GM19397 (cell line): ENCODE measurements at regions not wholly inside any gene's neighbourhood (a gene's known extent, or its start where the extent isn't known, plus 50 kb on each side); places are given as distances from the start of the nearest gene placed in this dataset.

Experiments used
- ATAC-seq: cut with Tn5 transposase; IDR thresholded peaks from one replicate; pipeline ENCODE4 v1.9.1; 2021; ENCODE audit warnings: mild to moderate bottlenecking, moderate library complexity; ENCODE audit not compliant: unreplicated experiment

DNA sequence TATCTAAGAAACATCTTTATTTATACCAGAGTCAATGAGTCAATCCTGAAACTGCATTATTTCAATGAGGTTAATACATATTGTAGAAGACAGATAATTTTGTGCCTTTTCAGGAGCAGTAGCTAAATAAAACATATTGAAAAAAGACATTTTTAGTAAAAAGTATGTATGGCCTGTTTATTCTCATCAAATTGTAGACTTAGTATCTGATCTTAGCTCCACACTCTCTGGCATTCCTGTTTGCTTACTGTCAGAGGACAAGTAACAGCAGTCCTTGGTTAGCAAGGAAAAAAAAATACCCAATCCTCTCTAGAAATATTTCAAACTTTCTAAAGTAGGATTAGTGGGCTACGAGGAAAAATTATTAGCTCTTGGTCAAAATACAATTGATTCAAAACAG lies 50.5 kb upstream of the GUCY1A1 start:
- ATAC-seq, result no peak

DNA sequence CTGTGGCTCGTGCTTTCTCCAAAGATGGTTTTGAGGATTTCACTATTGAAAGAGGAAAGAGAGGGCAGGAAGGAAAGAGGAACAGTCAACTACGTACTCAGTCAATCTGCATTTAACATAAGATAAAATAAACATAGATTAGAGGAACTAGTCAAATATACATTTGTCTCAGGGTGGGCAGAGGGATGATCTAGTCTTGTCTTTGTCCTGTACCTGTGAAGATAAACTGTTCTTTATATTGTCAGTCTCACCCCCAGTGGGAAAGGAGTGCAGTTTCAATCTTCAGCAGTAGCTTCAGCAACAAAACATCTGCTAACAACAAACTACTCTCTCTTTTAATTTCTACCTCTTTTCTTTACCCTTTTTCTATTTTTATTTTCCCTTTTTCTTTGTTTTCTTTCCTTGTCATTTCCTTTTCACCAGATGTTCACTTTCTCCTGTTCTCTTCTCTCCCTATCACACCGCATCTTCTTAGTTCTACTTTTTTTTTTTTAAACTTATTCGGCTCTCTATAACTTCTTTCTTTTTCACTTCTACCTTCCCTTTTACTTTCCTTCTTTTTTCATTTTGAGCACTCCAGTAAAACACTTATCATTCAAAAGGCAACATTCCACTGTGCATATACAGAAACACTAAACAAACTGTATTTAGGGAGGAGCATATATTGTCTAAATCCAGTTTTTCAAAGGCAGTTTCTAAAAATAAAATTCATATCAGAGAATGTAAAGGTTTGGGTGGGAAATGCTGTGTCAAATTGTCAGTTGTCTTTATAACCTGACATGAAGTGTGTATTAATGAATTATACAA lies 51.4 kb upstream of the GUCY1A1 start:
- ATAC-seq, result no peak

DNA sequence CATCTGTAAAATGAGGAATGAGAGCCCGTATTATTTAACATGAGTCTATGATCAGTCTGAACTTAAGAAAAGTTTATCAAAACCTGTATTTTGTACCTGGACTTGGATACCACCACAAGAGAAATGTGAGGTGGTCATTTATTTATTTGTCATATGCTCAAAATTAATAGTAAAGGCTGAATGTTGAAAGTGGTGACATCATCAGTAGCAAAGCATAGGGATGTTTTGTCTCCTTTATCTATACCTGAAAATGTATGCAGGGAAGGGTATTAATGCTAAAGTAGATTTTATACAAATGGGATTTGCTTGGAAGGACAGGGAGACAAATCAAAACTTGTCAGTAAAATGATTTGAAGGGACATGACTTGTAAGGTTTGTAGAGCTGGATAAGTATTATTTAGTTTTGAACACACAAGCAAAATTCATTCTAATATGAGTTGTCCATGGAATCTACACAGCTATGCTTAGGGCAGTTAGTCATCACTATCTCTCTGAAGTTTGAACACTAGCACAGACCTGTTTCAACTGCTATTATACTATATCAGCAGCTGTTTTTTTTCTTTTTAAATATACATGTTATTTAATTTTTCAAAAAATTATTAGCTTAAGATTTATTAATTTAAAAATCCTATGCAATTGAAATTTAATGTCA lies 52.4 kb upstream of the GUCY1A1 start:
- no peak for ATAC-seq

DNA sequence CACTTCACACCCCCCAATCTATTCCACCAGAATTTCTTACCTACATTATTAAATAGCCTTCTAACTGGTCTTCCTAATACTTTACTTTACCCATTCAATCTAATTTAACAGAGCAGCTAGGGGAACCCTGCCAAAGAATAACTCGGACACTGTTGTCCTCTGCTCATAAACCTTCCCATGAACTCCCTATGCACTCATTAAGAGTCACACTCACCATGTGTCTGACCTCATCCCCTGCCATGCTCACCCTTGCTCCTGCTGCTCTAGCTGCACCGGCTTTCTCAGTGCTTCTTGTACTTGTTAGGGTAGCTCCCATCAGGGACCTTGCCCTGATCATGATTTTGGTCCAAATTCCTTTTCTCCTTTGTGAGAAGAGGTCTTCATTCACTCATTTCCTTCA lies 54.6 kb upstream of the GUCY1A1 start:
- no peak for ATAC-seq

DNA sequence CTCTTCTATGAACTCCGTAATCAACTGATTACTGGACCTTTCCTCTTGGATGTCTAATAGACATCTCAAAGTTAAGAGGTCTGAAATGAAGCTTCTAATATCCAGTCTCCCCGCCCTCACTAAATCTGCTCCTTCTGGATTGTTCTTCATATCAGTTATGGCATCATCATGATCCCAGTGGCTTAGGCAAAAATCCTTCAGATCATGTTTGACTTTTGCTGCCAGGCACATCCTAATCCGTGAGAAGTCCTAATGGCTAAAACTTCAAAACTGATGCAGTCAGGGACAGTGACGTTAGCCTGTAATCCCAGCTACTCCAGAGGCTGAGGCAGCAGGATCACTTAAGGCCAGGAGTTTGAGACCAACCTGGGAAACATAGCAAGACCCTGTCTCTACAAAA lies 55.1 kb upstream of the GUCY1A1 start:
- ATAC-seq, result no peak

DNA sequence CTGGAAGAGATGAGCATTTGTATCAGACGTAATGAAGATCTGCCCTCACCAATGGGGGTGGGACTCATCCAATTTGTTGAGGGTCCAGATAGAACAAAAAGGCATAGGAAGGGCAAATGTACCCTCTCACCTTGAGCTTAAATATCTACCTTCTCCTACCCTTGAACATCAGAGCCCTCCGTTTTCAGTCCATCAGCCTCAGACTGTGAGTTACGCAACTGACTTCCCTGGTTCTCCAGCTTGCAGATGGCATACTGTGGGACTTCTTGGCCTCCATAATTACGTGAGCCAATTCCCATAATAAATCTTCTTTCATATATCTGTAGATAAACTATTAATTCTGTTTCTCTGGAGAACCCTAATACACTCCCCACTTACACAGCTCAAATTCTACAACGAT lies 56.5 kb upstream of the GUCY1A1 start:
- no peak for ATAC-seq

DNA sequence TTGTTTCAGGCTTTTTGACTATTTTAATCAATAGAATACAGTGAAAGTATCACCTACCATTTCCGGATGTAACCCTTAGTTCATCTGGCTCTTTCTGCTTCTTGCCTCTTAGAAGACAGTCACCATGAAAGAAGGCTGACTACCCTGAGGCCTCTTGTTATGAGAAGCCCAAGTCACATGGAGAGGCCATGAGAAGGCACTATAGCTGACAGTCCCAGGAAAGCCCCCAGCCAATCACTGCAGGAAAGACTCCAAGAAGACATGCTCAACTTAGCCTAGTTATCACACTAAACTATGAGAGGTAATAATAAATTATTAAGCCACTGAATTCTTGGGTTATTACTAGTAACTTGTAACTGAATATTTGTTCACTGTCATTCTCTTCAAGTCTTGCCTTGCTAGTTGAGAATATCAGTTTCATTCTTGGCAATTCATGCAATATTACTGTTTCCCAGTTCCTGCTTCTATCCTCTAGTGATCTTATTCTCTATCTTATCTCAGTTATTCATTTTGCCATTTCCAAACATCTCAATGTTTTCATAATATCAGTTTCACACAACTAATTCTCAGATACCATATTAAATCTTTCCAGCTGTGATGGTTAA lies 57.1 kb upstream of the GUCY1A1 start:
- peak; percentile 53 for ATAC-seq

DNA sequence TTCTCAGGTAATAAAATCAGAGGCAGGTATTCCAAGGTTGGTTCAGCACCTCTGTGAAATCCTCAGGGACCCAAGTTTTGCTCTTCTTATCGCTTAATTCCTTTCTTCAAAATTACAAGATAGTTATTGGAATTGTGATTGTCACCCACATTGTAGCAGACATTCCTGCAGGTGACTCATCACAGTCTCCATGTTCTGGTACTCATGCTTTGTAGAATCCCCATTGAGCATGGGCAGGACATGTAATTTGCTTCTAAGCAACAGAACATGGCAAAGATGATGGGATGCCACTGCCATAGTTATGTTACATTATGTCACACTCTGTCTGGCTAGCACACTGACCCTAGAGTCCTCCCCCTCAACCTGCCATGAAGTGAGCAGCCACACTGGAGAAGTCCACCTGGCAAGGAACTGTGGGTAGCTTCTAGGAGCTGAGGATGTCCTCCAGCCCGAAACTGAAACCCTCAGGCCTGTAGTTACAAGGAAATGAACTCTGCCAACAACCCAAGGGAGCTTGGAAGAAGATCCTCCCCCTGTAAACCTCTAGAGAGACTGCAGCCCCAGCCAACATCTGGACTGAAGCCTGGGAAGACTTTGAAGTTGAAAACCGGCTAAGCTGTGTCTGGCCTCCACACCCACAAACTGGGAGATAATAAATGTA lies 58.3 kb upstream of the GUCY1A1 start:
- no peak for ATAC-seq

DNA sequence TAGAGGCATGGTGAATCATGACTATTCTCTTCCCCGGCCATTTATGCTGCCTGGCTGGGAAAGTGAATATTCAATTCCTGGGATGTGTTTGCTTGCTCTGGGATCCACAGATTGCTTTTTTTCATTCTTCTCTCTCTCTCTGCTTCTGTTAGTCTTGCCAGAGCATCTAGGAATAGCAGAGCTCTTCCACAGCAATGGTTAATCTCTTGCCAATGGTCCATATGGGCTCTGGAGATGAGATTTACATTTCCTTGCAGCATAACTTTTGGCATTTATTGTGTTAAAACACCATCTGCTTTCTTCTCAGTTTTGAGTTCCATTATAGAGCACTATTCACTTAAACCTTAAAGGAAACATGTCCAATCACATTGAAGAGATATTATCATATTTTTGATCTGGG lies 59.2 kb upstream of the GUCY1A1 start:
- no peak for ATAC-seq

DNA sequence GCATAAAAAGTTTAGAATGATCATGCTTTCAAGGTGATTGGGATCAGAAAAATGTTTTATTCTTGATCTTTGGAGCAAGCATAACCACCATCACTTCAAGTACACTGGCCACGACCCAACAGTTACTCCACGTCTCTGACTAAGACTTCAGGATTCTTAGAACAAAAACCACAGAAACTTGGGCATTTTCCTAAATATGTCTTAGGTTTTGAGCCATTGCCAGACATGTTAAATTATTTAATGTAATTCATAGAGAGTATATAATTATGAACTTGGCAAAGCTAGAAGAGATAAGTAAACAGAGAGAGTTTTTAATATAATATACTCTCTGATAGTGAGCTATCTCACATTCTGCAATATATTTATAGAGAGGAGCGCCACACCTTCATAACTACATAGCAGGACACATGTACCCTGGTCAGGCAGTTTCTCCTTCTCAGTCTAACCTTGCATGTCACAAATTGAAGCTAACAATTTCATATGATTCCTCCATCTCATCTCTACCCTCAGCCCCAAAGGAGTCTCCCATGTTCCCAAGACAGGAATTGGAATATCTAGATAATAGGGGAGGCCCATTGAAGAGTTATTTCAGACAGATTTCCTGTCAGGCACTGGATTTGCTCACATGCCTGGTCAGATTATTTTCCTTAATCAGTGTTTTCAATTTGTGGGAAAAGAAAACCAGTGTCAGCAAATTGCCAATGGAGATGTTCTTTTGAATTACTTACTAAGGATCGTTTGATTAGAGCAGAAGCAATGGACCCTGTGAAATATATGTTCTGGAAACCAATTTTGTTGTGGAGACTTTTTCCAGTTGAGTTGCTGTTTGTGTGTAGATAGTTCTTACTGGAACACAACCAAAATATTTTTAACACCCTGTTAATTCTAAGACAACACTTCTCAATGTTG lies 61.7 kb upstream of the GUCY1A1 start:
- no peak for ATAC-seq

DNA sequence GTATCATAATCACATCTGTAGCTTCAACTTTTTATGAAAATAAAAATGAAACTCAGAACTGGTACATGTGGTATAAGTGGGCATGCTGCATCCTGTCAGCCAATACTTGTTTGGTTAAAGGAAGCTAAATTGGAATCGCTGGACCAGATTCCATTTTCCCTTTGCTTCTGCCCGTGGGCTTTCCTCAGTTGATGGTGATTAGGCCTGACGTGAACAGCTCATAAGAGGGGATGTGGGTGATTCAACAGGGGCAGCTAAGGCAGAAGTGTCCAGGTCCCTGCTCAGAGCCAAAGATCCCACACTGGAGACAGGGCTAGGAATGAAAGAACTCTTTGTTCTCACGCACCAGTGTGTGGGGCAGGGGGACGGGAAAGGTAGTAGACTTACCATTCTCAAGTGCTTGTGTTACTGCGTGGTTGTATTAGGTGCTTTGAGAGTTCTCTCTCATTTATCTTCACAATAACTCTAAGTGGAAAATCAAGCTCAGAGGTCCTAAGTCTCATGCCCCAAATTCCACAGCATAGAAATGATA lies 63.2 kb upstream of the GUCY1A1 start:
- no peak for ATAC-seq

DNA sequence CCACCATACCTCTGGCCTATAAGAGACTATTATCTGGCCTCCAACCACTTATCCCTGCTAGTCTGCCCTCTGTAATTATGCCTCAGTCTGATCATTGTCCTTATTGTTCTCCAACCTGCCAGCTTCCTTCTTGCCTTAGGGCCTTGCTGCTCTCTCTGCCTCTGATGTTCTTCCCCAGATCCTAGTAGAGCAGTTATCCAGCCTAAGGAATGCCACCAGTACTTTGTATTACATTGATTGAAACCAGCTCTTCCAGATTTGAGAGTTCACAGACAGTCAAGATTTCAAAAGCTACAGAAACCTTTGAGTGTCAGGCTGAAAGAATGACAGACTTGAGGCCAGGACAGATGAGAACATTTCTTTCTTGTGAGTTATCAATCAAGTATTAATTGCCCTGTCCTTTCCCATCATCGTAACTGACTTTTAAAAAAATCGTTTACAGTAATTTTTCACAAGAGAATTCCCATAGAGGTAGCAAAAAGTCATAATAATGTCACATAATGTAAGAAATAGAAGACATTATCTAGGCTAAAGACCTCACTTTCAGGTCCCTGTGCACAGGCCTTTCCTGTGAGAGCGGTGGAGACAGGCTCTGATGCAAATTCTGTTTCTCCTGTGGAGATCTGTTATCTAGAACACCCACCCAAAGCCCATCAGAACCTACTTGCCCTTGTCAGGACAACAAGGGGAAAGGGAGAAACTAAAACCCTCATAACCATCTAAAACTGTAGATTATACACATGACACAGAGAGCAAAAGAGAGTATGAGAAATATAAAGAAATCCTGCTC lies 64.1 kb upstream of the GUCY1A1 start:
- no peak for ATAC-seq

DNA sequence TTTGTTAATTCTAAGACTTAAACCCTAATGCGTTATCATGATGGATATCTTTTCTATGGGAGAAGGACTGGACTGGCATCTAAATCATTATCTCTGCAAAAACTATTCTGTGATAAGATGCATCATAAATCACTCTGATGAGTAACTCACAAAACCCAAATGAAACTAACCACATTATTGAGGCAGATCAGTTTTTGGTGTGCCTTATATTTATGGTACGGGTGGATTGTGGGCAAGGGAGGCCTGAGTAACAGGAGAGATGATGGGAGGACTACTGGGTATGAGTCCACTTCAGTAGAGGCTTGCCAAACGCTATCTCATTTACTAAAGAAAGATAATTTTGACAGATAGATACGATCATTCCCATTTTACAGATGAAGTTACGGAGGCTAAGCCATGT lies 66.4 kb upstream of the GUCY1A1 start:
- ATAC-seq, result no peak

DNA sequence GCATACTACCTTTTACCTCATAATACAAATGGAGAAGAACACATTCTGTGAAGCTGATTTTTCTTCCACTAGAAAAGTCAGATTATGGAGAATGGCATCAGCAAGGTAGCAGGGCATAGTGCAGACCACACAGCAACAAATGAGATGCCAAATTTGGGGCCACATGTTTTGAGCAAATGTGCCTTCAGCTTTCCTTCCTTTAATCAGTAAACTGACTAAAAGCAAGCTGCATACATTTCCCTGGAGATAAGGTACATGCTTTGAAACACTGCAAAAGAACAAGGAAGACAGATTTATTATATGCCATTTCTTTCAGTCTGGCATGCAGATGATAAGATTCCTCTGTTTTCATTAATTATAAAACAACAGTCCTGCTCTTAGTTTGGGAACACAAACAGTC lies 67.1 kb upstream of the GUCY1A1 start:
- ATAC-seq, result no peak

DNA sequence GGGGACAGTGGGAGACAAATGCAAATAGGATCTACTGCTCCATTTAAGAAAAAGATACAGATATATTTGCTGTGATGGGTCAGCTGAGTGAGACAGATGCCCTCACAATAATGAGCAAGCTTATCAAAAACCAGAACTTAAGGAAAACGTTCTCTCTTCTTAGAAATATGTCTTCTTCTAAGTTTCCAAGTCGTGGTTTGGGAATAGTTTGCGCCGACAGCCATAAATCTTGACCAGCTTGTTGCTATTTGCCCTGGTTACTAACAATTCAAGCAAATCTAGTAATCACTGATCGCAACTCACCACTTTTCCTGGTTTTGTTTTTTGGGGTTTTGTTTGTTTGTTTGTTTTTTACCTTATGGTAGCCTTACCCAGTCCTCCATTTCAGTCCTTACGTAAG lies 67.6 kb upstream of the GUCY1A1 start:
- no peak for ATAC-seq

DNA sequence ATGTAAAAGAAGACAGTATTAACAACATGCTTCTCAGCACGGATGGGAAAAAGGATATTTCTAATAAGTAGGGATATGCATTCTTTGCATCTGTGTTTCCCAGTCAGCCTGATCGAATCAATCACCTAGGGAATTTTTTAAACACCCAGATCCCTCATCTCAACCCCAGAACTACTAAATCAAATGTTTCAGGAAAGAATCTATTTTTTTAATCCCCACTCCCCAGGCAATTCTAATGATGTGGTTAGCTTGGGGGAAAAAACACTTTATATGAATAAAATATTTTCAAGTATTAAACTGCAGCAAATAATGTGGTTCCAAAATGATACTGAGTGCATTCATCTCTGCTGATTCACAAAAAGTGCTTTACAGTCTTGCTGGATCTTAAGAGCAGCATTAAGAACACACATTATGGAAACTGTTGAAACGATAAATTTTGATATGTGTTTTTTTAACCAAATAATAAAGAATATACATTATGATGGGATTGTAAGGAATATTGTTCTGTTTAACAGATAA lies 68.7 kb upstream of the GUCY1A1 start:
- ATAC-seq, result no peak

DNA sequence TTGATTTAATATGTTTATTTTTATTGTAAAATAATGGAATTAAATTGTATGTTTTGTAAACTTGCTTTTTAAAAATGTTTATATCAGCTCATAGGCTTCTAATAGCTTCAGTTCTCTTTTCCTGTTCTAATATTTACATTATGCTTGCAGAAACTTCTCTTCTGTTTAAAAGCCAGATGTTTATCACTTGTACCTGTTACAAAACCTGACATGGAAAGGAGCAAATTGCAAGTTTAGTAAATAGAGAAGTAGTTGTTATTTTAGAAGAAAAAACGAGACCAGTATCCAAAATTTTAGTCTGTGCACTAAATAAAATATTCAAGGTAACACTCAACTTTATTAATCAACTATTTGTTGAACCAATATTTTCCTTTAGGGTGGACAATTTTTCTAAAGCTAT lies 69.4 kb upstream of the GUCY1A1 start:
- no peak for ATAC-seq

DNA sequence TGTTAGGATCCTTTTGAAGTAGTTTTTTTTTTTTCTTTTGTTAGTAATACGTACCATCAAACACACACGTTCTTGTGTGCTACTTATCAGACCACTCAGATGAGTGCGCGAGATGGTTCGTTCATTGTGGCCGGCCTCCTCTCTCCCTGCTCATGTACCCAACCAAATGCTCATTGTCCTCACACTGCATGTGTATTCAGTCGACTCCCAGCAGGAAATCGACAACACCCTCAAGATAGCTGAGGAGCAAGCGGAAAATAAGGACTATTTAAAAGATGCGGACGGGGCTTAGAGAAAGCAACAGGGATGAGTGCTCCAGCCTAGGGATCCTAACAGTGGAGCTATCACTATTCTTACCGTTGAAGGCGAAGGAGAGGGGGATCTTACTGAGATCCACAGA lies 72.9 kb upstream of the GUCY1A1 start:
- ATAC-seq, result no peak

DNA sequence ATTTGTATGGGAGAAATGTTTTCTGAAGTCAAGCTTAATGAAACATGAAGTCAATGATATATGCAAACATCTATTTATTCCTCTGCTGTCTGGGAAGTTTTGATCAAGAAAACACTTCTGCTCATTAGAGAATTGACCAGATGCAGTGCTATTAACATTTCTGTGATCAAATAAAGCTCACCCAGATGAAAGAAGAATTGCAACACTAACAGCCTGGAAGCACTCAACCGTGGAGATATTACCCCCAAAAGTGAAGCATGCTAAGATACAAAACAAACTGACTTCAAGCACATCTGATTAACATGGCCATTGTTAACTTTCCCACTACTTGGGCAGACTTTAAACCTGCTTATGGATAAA lies 73.7 kb upstream of the GUCY1A1 start:
- ATAC-seq, result no peak
